ENCODE measurements at regions not wholly inside any gene's neighbourhood (a gene's known extent, or its start where the extent isn't known, plus 50 kb on each side); places are given as distances from the start of the nearest gene placed in this dataset.

- TF ChIP-seq, protein P1, sequence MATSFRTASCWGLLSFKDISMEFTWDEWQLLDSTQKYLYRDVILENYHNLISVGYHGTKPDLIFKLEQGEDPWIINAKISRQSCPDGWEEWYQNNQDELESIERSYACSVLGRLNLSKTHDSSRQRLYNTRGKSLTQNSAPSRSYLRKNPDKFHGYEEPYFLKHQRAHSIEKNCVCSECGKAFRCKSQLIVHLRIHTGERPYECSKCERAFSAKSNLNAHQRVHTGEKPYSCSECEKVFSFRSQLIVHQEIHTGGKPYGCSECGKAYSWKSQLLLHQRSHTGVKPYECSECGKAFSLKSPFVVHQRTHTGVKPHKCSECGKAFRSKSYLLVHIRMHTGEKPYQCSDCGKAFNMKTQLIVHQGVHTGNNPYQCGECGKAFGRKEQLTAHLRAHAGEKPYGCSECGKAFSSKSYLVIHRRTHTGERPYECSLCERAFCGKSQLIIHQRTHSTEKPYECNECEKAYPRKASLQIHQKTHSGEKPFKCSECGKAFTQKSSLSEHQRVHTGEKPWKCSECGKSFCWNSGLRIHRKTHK (tag by site-specific recombination; IDR thresholded peaks at IDR 0.05), result no peak
- TF ChIP-seq YY2 (tag by site-specific recombination; IDR thresholded peaks at IDR 0.05) (no peak), CTCF (tag by site-specific recombination; IDR thresholded peaks at IDR 0.05) (no peak), HOXA7 (CRISPR knock-in tag; IDR thresholded peaks at IDR 0.05; ENCODE audit: borderline replicate concordance) (no peak), PRDM1 (tag by site-specific recombination; IDR thresholded peaks at IDR 0.05) (no peak), TCF7L2 (IDR thresholded peaks at IDR 0.05; ENCODE audit: borderline replicate concordance, low read depth, low read length) (no peak), HOXD13 (CRISPR knock-in tag; IDR thresholded peaks at IDR 0.05; ENCODE audit: borderline replicate concordance) (no peak), BCL11A (tag by site-specific recombination; IDR thresholded peaks at IDR 0.05; ENCODE audit: low read depth) (no peak), ZNF585B (tag by site-specific recombination; IDR thresholded peaks at IDR 0.05) (no peak), ZNF114 (tag by site-specific recombination; IDR thresholded peaks at IDR 0.05) (no peak), ZNF324 (tag by site-specific recombination; IDR thresholded peaks at IDR 0.05) (no peak)
- TF ChIP-seq, protein P2, sequence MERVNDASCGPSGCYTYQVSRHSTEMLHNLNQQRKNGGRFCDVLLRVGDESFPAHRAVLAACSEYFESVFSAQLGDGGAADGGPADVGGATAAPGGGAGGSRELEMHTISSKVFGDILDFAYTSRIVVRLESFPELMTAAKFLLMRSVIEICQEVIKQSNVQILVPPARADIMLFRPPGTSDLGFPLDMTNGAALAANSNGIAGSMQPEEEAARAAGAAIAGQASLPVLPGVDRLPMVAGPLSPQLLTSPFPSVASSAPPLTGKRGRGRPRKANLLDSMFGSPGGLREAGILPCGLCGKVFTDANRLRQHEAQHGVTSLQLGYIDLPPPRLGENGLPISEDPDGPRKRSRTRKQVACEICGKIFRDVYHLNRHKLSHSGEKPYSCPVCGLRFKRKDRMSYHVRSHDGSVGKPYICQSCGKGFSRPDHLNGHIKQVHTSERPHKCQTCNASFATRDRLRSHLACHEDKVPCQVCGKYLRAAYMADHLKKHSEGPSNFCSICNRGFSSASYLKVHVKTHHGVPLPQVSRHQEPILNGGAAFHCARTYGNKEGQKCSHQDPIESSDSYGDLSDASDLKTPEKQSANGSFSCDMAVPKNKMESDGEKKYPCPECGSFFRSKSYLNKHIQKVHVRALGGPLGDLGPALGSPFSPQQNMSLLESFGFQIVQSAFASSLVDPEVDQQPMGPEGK (tag by site-specific recombination; IDR thresholded peaks at IDR 0.05), result no peak
These were observed 289.1 kb downstream of the TRIB2 start for GRCh38 chr2:13005761-13006335.
